ENCODE measurements at regions not wholly inside any gene's neighbourhood (a gene's known extent, or its start where the extent isn't known, plus 50 kb on each side); places are given as distances from the start of the nearest gene placed in this dataset.
"Not testable (repeated sequence)": the region's sequence is repeated elsewhere in the genome, so short reads cannot be mapped to it uniquely, and the experiment has no call there.

DNA sequence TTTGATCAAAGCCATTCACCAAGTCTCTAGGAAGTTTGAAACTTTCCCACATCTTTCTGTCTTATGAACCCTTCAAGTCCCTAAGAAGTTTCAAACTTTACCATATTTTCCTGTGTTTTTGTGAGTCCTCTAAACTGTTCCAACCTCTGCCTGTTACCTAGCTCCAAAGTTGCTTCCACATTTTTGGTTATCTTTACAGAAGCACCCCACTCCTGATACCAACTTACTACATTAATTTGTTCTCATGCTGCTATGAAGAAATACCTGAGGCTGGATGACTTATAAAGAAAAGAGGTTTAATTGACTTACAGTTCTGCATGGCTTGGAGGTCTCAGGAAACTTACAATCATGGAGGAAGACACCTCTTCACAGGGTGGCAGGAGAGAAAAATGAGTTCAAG lies 961.6 kb downstream of the LTN1 start:
- TF ChIP-seq, protein P1, sequence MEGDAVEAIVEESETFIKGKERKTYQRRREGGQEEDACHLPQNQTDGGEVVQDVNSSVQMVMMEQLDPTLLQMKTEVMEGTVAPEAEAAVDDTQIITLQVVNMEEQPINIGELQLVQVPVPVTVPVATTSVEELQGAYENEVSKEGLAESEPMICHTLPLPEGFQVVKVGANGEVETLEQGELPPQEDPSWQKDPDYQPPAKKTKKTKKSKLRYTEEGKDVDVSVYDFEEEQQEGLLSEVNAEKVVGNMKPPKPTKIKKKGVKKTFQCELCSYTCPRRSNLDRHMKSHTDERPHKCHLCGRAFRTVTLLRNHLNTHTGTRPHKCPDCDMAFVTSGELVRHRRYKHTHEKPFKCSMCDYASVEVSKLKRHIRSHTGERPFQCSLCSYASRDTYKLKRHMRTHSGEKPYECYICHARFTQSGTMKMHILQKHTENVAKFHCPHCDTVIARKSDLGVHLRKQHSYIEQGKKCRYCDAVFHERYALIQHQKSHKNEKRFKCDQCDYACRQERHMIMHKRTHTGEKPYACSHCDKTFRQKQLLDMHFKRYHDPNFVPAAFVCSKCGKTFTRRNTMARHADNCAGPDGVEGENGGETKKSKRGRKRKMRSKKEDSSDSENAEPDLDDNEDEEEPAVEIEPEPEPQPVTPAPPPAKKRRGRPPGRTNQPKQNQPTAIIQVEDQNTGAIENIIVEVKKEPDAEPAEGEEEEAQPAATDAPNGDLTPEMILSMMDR (IDR thresholded peaks at IDR 0.05) = not testable (repeated sequence)
- TF ChIP-seq POLR2A (IDR thresholded peaks at IDR 0.05); EP300 (IDR thresholded peaks at IDR 0.05; ENCODE audit: low read depth); POLR2AphosphoS5 (IDR thresholded peaks at IDR 0.05): not testable (repeated sequence)

Data from transverse colon (tissue), 4 donors.